GM12892 (cell line): ENCODE measurements at regions not wholly inside any gene's neighbourhood (a gene's known extent, or its start where the extent isn't known, plus 50 kb on each side); places are given as distances from the start of the nearest gene placed in this dataset.

Experiments
- POLR2A ChIP-seq: IDR thresholded peaks from 2 replicates; pipeline ENCODE4 v1.6.1; 2011; ENCODE audit warnings: low read depth, low read length, control low read depth
- POLR2AphosphoS5 ChIP-seq: IDR thresholded peaks from 2 replicates; pipeline ENCODE4 v1.6.1; 2011; ENCODE audit warnings: low read depth, low read length, control low read depth

GRCh38 chr9:18260521-18260920 lies 213.4 kb upstream of the ADAMTSL1 start:
- TF ChIP-seq POLR2AphosphoS5 (no peak), POLR2A (no peak)
